PC-9 (cell line): ENCODE measurements at regions not wholly inside any gene's neighbourhood (a gene's known extent, or its start where the extent isn't known, plus 50 kb on each side); places are given as distances from the start of the nearest gene placed in this dataset.

Experiments
- BruUV-seq: library from RNA; stranded (reverse); fragments of 400-500 nt; replicated peaks from 2 replicates; lab custom pipeline; 2021; lab: Mats Ljungman, UMichigan
- CTCF ChIA-PET: fragments of 300-600 bp; sonication (Branson Sonifier 250); formaldehyde crosslinking; loops from one replicate; lab custom pipeline; 2022; ENCODE audit warnings: antibody characterized with exemption; lab: Charles Lee
- POLR2A ChIA-PET: fragments of 300-600 bp; sonication (Branson Sonifier 250); formaldehyde crosslinking; loops from one replicate; lab custom pipeline; 2022; ENCODE audit warnings: antibody characterized with exemption; ENCODE audit not compliant: unreplicated experiment; lab: Charles Lee
- DNase-seq, 2 experiments: peaks; one replicate each; pipeline versions ENCODE4 v3.0.0 to v3.0.0-alpha.2; 2015 to 2022; ENCODE audit warnings: mixed read lengths in 1 of 2
- H2AFZ ChIP-seq: fragments of 200-600 bp; sonication (generic); 2 replicates; pipeline ENCODE4 v1.8.1; 2017; ENCODE audit warnings: antibody characterized with exemption
- H3F3A ChIP-seq: fragments of 200-600 bp; sonication (generic); 2 replicates; pipeline ENCODE4 v1.8.1; 2017; ENCODE audit warnings: antibody characterized with exemption, mild to moderate bottlenecking, low read depth; ENCODE audit not compliant: insufficient read depth
- H3K27ac ChIP-seq: fragments of 200-600 bp; sonication (generic); 2 replicates; pipeline ENCODE4 v1.6.1; 2016; ENCODE audit warnings: mixed run types
- H3K27me3 ChIP-seq: fragments of 200-600 bp; sonication (generic); 2 replicates; pipeline ENCODE4 v1.6.1; 2016; ENCODE audit warnings: low read depth, mixed run types; ENCODE audit not compliant: insufficient read depth
- H3K36me3 ChIP-seq: fragments of 200-600 bp; sonication (generic); 2 replicates; pipeline ENCODE4 v1.6.1; 2016; ENCODE audit warnings: low read depth, mixed run types
- H3K4me1 ChIP-seq: fragments of 200-600 bp; sonication (generic); replicated peaks from 2 replicates; pipeline ENCODE4 v1.6.1; 2016; ENCODE audit warnings: mixed run types; ENCODE audit not compliant: insufficient read depth
- H3K4me2 ChIP-seq: fragments of 200-600 bp; sonication (generic); 2 replicates; pipeline ENCODE4 v1.6.1; 2017; ENCODE audit warnings: mixed run types
- H3K4me3 ChIP-seq: fragments of 200-600 bp; sonication (generic); 2 replicates; pipeline ENCODE4 v1.6.1; 2016; ENCODE audit warnings: mixed run types
- H3K79me2 ChIP-seq: fragments of 200-600 bp; sonication (generic); 2 replicates; pipeline ENCODE4 v1.6.1; 2017; ENCODE audit warnings: low read depth, mixed run types
- H3K9me2 ChIP-seq: fragments of 200-600 bp; sonication (generic); 2 replicates; pipeline ENCODE4 v1.8.1; 2017; ENCODE audit warnings: mild to moderate bottlenecking; ENCODE audit not compliant: insufficient read depth
- H3K9me3 ChIP-seq: fragments of 200-600 bp; sonication (generic); 2 replicates; pipeline ENCODE4 v1.8.1; 2016; ENCODE audit warnings: low read depth; ENCODE audit not compliant: insufficient read depth
- H4K20me1 ChIP-seq: fragments of 200-600 bp; sonication (generic); 2 replicates; pipeline ENCODE4 v1.8.1; 2017; ENCODE audit not compliant: insufficient read depth
- EZH2 ChIP-seq: fragments of 200-600 bp; sonication (generic); IDR thresholded peaks from 2 replicates; pipeline ENCODE4 v1.8.0; 2017; ENCODE audit warnings: antibody characterized with exemption, low read depth
- intact Hi-C: fragments of 100-400 bp; cut with micrococcal nuclease; formaldehyde crosslinking; loops from one replicate; pipeline ENCODE4 v1.10.0; 2022; ENCODE audit not compliant: unreplicated experiment
- TF ChIP-seq, protein P1 (sequence below): fragments of 200-600 bp; sonication (generic); conservative IDR thresholded peaks from 2 replicates; pipeline ENCODE4 v1.6.1; 2017; ENCODE audit warnings: mixed run types, antibody characterized with exemption, mild to moderate bottlenecking, moderate library complexity

DNA sequence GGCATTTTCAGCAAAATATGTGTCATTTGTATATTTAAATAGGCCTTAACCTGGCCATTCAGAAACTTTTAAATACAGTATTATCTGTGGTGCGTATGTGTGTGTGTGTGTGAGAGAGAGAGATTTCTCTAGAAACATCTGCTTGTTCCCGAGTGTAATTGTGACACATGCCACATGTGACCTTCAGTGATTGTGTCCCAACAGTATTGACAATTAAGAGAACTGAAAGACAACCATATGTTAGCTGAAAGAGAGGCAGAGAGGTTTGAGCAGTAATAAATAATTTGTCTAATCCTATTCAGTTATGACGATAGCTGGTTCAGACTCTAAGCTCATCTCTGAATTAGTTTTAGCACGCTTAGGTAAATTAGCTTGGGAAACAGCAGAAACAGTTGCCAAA is 1503.1 kb downstream of the PCDH9 start:
- Histone ChIP-seq H2AFZ (no peak overlapping the region), H3F3A (no peaks in the 10 kb centered on the region), H4K20me1 (no peaks in the 10 kb centered on the region), H3K9me3 (no peaks in the 10 kb centered on the region; the same call in 1 of the 2 replicates), H3K27me3 (no peaks in the 10 kb centered on the region), H3K27ac (no peak overlapping the region), H3K36me3 (no peaks in the 10 kb centered on the region), H3K4me1 (no peaks in the 10 kb centered on the region), H3K4me3 (no peak overlapping the region), H3K79me2 (no peaks in the 10 kb centered on the region), H3K4me2 (no peak overlapping the region), H3K9me2 (no peaks in the 10 kb centered on the region; the same call in 1 of the 2 replicates)
- no peak for DNase-seq
- TF ChIP-seq EZH2 = no peak
- TF ChIP-seq, protein P1, sequence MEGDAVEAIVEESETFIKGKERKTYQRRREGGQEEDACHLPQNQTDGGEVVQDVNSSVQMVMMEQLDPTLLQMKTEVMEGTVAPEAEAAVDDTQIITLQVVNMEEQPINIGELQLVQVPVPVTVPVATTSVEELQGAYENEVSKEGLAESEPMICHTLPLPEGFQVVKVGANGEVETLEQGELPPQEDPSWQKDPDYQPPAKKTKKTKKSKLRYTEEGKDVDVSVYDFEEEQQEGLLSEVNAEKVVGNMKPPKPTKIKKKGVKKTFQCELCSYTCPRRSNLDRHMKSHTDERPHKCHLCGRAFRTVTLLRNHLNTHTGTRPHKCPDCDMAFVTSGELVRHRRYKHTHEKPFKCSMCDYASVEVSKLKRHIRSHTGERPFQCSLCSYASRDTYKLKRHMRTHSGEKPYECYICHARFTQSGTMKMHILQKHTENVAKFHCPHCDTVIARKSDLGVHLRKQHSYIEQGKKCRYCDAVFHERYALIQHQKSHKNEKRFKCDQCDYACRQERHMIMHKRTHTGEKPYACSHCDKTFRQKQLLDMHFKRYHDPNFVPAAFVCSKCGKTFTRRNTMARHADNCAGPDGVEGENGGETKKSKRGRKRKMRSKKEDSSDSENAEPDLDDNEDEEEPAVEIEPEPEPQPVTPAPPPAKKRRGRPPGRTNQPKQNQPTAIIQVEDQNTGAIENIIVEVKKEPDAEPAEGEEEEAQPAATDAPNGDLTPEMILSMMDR = no peak
- CTCF ChIA-PET = no interaction called here
- intact Hi-C loops = no loop called here
- no TSS peak for BruUV-seq
- POLR2A ChIA-PET = no interaction called here

DNA sequence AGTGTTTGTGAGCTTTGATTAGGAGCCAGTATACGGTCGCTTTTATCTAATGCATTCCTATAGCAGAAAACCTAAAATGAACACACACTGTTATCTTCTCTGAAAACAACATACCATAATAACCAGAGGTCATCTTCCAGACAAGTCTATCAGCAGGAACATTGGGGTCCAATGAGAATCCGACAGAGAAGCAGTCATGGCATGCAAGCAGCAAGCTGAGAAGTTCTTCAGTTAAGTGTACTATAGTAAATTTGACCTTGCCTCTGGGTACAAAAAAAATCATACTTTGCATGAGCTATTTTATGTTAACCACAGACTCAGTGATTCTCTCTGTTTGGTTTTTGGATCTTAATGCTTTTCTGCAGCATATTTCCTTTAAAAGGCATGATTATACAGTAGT is 1505.1 kb downstream of the PCDH9 start:
- POLR2A ChIA-PET = no interaction called here
- TF ChIP-seq EZH2 = no peak
- TF ChIP-seq, protein P1 = no peak

DNA sequence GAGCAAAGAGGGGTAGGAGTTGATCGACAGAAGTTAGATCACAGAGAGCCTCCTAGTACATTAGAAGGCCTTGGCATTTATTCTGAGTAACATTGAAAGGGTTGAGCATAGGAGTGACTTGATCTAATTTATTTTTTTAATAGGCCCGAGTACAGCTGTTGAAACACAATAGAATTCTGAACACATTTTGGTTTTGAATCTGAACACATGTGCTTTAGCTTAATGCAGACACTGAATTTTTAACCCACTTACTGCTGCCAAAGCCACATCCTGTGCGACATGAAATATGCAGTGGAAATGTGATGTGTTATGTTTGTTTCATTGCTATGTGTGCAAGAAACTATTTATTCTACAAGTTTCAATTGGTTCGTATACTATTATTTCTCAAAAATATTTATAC is 1505.9 kb downstream of the PCDH9 start:
- H3K27ac ChIP-seq = no peak overlapping the region
- TF ChIP-seq EZH2 = no peak
- TF ChIP-seq, protein P1 = no peak
- H3K79me2 ChIP-seq = no peaks in the 10 kb centered on the region
- CTCF ChIA-PET = no interaction called here
- H2AFZ ChIP-seq = no peak overlapping the region
- H3K9me2 ChIP-seq = no peaks in the 10 kb centered on the region; the same call in 1 of the 2 replicates
- H3K4me1 ChIP-seq = no peaks in the 10 kb centered on the region
- H3K4me3 ChIP-seq = no peak overlapping the region
- POLR2A ChIA-PET = no interaction called here
- no TSS peak for BruUV-seq
- no peaks in the 10 kb centered on the region for H4K20me1 ChIP-seq
- intact Hi-C loops = no loop called here
- H3K4me2 ChIP-seq = no peak overlapping the region
- no peaks in the 10 kb centered on the region; the same call in 1 of the 2 replicates for H3K9me3 ChIP-seq
- no peaks in the 10 kb centered on the region for H3K36me3 ChIP-seq
- no peaks in the 10 kb centered on the region for H3K27me3 ChIP-seq
- no peaks in the 10 kb centered on the region for H3F3A ChIP-seq
- DNase-seq = no peak

More for the DNA sequence above, 1505.1 kb downstream of the PCDH9 start:
- Histone ChIP-seq H3K9me3 (no peaks in the 10 kb centered on the region; the same call in 1 of the 2 replicates), H3K4me3 (no peak overlapping the region), H3K79me2 (no peaks in the 10 kb centered on the region), H3K27me3 (no peaks in the 10 kb centered on the region), H3K9me2 (no peaks in the 10 kb centered on the region; the same call in 1 of the 2 replicates), H3K4me2 (no peak overlapping the region), H3K4me1 (no peaks in the 10 kb centered on the region), H2AFZ (no peak overlapping the region), H4K20me1 (no peaks in the 10 kb centered on the region), H3F3A (no peaks in the 10 kb centered on the region), H3K36me3 (no peaks in the 10 kb centered on the region), H3K27ac (no peak overlapping the region)
- CTCF ChIA-PET = no interaction called here
- intact Hi-C loops = no loop called here
- no TSS peak for BruUV-seq
- no peak for DNase-seq
